SK-N-MC (cell line): ENCODE measurements at regions not wholly inside any gene's neighbourhood (a gene's known extent, or its start where the extent isn't known, plus 50 kb on each side); places are given as distances from the start of the nearest gene placed in this dataset.

Source experiments
- EZH2 ChIP-seq: fragments of 200-600 bp; sonication (generic); IDR thresholded peaks from one replicate; pipeline ENCODE4 v1.6.1; 2017; ENCODE audit warnings: antibody characterized with exemption
- FOXP2 ChIP-seq: optimal IDR thresholded peaks from 2 replicates; pipeline ENCODE3; 2011; ENCODE audit warnings: mild to moderate bottlenecking, moderate library complexity; ENCODE audit not compliant: insufficient read depth; ENCODE audit errors: extremely low read length, control extremely low read depth
- POLR2AphosphoS5 ChIP-seq: IDR thresholded peaks from 2 replicates; pipeline ENCODE4 v1.6.1; 2012; ENCODE audit warnings: mild to moderate bottlenecking, low read depth, low read length, borderline replicate concordance

GRCh38 chr3:126257984-126258383 is 77.6 kb upstream of the ALDH1L1 start:
- no peak for TF ChIP-seq POLR2AphosphoS5
- no peak for TF ChIP-seq EZH2
- no peak for TF ChIP-seq FOXP2
